T1000 (cell line): ENCODE measurements at regions not wholly inside any gene's neighbourhood (a gene's known extent, or its start where the extent isn't known, plus 50 kb on each side); places are given as distances from the start of the nearest gene placed in this dataset.

Experiments
- DNase-seq: peaks from one replicate; lab custom pipeline; 2025; ENCODE audit warnings: mixed read lengths; lab: John Stamatoyannopoulos, UW

DNA sequence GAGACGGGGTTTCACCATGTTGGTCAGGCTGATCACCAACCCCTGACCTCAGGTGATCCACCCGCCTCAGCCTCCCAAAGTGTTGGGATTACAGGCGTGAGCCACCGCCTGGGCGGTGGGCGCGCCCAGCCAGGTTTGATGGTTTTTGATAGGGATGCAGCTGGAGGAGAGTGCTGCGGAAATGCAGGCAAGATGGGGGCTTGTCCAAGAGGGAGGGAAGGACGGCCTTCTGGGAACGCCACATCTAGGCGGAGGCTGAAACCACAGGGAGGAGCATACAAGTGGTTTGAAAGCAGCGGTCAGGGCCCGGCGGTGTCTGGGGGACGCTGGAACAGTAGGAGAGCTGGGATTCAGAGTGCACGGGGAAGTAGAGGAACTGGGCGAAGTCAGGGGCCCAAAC is 134.6 kb downstream of the VRK1 start:
- DNase-seq = no peak

DNA sequence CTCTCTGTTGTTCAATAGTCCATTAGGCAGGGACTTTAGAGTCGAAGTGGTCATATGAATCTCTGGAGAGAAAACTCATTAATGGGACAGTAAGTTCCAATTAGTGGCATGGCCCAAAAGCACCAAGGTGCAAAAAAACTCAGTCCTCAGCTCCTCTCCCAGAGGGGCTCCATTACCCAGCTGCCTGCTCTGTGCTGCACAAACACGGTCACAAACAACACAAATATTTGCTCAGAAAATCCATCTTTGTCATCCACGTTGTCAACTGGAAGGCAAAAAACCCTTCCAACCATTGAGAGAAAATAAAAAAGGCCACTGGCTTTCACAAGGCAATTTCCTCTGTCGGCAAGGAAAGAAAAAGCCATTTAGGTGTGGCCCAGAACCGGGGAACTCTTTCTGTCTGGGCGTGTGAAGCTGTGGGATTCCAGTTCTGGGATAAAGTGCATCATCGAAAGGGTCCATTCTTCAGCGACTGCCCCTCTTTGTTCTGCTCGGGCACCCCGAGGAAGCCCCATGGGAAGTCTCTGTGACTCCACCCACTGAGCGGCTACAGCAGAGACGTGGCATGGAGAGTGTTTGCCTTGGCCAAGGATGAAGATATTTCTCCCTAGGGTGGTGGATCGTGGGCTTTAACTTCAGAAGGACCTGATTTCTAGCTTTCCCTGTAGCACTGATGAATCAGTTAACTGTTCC is 137.6 kb downstream of the VRK1 start:
- DNase-seq = no peak

DNA sequence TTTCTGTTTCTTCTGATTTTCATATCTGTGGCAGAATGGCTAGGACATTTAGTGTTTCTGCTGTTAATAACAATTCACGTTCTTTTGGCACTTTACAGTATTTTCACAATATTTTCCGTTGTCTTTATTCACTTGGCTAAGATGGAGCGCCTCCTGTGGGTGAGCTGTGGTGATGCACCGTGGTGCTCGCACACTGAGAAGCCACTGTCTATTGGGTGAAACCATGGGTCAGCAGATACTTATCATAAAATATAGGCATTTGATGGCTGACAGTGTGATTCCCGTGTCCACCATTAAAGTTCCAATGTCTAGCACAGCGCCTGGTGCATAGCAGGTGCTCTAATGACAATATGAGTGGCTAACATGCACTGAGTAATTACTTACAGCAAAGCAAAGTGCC is 141.8 kb downstream of the VRK1 start:
- DNase-seq = no peak

DNA sequence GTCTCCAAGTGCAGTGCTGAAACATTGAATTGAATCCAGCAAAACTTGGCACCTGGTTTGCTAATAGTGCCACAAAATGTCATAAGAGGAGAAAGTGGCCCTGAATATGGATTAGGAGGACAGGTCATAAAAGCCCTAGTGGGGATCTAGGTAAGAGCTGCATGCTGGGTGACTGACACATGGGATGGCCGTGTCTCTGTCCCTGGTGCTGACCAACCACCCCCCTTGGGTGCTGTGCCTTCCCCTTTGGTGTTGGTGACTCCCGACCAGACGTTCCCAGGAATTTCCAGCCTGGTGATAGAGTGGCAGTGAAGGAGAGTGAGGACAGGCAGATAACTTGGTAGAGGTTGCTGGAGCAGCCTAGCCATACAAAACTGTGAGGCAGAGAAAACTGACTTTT is 142.8 kb downstream of the VRK1 start:
- no peak for DNase-seq

DNA sequence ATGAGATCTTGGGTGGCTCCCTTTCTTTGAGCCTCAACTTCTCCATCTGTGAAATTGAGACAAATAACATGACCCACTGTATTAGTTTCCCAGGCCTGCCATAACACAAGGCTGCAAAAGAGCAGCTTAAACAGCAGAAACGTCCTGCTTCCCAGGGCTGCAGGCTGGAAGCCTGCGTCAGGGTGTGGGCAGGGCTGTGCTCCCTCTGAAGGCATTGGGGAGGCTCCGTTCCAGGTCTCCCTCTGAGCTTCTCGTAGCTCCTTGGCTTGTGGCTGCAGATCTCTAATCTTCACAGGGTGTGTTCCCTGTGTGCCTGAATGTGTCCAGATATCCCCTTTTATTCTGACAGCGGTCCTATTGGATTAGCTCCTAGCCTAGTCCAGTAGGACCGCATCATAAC is 147.1 kb downstream of the VRK1 start:
- no peak for DNase-seq

DNA sequence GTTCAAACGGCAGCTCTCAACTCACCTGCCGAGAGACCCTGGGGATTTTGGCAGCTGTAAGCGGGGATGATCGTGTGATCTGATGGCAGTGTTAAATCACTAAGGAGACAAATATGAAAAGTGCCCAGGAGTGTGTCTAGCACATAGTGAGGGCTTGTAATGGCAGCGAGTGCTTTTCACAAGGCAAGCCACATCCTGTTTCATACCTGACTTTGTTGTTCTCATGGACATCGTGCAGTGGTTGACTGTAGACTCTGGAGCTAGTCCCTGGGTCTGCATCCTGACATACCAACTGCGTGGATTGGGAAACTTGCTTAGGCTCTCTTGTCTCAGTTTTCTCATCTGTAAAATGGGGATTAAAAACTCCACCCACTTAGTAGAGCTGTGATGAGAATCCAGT is 148.5 kb downstream of the VRK1 start:
- DNase-seq = no peak

DNA sequence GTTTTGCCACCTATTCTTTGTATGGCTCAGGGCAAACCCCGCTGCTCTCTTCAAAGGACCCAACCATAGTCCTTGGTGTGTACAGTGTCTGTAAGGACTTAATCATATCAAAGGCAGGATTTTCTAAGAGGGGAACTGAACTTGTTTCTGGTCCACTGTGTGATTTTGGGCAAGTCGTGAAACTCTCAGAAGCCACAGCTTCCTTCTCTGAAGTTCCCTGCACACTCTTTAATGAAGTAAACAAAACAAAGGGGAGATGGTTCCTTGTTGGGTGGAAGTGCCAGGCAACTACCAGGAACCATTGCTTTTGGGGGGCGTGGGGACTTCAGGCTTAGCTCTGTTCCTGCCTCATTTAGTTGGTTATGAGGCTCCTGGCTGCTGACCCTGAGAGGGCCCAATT is 152.4 kb downstream of the VRK1 start:
- DNase-seq = no peak

DNA sequence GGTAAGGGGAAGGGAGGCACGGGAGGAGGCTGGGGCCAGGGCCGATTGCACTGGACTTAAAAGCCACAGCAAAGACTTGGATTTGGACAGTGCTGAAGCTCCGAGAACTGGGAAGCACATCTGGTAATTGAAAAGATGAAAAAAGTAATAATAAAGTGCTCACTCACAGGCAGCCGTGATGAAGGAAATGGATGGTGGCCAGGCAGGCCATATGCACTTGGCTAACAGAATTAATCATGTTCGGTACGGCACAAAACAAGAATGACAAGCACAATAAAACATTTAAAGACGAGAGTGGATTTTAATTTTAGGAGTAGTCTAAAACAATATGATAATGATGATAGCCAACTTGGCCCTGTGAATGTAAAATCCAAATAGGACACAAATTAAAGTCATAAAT is 154.3 kb downstream of the VRK1 start:
- DNase-seq = no peak

DNA sequence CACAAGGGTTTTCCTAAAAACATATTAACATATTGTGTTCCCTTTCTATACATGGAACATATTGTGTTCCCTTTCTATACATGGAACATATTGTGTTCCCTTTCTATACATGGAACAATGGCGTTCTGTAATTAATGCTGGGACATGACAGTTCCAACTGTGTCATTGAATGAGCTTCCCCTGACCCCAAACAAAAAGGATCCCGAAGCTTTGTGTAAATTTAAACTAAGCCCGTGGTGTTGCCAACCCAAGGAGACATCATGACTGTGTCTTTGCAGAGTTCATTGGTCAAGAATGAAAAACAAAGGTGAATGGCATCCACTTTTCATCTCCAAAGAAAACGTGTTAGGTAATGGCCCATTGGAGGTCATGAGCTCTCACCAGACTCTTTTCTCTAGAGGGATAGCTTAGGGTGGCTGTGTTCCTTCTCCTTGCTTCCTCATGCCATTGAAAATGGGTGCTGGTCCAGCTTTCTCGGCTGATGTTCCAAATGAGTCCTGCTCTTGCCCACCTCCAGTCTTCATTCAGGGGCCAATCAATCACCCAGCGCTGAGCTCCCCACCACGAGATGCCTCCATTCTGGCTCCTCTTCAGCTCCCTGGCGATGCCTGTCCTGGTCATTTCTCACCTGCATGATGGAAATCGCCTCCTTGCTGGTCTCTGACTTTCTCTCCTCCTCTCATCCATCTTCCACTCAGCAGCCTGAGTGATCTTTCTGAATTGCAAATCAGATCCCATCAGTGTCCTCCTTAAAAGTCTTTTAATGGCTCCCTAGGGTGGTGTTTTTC is 156.1 kb downstream of the VRK1 start:
- no peak for DNase-seq

DNA sequence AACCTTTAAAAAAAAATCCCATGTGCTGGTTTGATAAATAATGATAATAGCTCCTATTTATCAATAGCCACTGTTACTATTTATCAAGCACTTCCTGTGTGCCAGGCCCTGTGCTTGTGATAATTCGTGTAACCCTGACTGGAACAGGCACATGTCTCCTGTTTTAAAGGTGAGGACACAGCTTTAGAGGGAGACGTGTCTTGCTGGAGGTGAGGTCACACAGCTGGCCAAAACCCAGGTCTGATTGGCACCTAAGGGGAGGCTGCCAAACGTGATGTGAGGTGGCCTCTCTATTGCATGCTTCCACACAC is 156.6 kb downstream of the VRK1 start:
- DNase-seq = no peak

DNA sequence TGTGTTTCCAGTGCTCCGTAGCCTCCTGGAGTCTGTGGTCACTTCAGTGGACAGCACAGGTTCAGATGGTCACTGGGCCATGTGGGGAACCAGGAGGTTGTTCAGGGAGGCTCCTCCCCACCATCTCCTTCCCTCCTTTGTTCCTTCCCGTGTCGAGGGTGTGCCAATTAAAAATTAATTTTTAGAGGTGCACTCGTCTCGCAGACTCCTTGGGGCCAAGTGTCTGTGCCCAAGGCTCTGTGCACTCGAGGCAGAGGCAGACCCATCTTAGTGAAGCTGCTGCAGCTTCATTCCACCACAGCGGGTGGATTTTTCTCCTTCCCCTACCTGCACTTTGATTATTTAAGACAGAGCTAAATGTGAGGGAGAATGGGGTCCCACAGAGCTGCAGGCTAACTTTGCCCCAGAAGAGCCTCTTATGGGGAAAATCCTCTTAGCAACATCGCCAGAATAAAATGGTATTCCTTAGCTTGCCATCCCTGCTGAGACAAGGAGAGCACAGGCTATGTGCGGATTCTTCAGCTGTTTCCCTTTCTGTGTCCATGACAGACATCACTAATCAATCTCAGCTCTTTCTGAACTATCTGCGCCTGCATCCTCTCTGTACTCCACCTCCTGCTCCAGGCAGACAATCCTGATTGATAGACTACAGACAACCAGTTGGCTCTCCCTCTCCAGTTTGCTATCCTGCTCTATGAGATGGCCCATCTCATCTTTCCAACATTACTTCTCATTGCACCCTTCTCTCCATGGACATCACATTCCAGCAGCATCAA is 159.5 kb downstream of the VRK1 start:
- DNase-seq = no peak

DNA sequence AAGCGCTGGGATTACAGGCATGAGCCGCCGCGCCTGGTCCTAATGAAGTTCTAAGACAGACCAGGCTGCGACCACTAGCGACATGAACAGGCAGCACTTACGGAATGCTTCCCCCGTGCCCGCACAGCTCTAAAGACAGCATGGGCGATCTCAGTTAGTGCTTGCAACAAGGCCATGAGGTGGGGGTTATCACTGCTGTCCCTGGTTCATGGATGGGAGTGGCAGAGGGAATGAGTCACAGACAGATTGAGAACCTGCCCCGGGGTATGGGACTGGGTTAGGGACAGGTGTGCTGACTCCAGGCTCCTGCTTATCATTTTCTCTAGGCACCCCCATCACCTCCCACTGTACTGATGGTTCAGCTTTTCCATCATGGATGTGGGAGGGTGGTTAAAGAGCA is 160.9 kb downstream of the VRK1 start:
- DNase-seq = no peak

DNA sequence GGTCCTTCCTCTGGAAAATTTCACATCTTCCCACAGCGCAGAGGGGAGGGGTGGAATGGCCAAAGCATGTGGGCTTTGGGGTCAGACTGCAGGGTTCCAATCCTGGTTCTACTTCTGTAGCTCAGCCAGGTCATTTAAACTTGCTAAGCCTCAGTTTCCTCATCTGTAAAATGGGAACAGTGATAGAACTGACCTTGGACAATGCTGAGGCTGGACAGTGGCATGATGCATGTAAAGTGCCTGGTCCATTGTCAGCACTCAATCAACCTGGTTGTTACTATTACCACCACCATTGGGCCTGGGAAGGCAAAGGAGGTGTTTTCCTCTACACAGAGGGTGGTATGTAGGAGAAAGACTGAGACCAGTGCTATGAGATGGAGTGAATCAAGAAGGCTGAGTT is 162.8 kb downstream of the VRK1 start:
- DNase-seq = no peak

DNA sequence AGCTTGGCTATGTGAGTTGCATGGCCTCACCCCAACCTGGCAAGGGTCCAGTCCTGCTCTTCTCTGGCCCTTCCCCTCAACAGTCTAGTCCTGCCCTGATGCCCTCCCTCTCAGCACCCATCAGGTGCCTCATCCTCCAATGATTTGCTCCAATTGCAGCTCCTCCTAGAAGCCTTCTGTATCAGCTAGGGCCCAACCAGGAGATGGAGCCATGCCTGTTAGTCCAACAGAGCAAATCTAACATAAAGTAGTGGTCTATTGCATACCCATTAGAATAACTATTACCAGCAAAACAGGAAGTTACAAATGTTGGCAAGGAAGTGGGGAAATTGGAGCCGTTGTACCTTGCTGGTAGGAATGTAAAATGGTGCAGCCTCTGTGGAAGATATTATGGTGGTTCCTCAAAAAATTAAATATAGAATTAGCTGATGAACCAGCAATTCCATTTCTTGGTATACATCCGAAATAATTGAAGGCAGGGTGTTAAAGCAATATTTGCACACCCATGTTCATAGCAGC is 163.5 kb downstream of the VRK1 start:
- no peak for DNase-seq

DNA sequence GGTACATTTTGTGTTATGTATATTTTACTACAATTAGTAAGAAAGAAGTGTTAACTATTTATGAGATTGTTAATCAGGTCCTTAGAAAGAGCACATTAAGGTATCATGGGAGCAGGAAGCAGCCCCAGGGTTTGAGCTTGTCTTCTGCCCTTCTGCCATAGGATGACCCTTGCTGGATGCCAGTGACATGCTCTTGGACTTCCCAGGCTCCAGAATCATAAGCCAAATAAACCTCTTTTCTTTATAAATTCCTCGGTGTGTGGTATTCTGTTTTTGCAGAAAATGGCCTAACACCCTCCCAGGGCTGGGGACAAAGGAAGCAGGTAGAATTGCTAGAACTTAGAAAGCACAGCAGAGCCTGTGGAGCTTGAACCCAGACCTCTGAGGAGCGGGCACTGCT is 164.7 kb downstream of the VRK1 start:
- DNase-seq = no peak

DNA sequence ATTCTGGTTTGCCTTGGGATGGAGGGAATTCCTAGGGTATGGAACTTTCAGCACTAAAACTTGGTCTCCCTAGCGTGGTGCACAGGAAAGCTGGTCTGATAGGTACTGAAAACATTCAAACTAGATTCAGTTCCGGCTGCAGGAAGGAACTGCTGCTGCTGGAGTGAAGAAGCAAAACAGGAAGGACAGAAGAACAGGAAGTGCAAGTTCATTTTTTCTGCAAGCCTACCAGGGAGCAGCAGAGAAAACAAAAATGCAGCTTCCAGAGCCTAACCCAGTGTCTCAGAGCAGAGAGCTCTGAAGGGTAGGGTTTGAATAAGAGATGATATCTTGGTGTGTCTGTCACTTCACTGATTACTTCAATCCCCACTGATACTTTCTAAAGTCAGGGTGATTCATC is 165.2 kb downstream of the VRK1 start:
- no peak for DNase-seq

DNA sequence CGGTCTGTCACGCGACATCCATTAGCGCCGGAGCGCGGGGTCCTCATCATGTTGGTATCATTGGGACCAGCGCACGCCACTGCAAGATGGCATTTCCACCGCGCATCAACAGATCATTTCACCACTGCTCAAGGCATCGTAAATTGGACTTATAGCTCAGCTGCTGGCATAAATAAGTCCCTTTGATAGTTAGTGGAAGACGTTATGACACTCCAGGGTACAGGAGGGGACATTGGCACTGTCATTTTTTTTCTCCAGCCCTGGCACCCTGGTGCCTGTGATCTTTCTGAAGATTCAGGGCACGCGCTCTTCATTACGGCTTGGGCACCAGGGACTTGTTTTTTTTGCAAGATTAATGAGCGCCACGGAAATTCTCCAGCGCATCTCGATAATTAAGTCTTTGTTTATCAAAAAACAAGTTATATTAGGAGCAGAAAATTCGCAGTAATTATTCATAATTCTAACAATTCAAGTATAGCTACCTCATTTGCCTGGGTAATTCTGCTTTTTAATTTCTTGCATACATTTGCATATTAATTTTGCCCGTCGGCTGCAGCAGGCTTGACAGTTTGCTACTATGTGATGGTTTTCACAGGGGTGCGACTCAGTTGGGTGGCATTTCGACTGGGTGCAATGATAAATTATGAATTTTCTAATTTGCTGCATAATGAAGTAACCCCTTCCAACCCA is 167.7 kb downstream of the VRK1 start:
- DNase-seq = no peak

DNA sequence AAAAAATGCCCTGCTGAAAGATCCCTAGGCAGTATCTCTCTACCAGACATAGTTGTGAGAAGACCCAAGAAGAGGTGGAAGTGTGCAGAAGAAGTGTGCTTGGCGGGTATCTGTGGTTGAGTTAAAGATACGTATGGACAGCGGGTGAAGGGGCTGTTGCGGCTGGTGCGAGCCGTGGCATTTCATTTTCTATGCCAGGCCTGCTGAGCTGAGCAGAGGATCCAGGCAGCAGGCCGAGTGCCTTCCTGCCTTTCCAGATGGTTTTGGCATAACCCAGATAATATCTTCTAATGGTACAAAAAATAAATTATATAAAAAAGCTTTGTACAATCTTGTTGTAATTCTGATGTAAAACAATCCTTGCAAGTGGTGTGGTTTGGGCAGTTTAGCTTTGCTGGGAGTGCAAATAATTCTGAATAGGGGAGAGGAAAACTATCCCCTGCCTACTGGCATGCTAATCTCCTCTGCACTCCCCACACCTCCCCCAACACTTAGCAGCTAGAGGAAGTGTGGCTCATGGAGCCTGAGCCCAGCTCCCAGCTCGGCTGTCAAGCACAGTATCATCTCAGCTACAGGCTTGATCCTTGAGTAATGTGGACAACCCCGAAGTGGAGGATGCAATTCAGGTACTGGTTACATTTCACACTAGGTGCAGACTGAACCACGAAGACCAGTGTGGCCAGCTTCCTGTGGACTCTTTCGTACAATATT is 168.9 kb downstream of the VRK1 start:
- no peak for DNase-seq

DNA sequence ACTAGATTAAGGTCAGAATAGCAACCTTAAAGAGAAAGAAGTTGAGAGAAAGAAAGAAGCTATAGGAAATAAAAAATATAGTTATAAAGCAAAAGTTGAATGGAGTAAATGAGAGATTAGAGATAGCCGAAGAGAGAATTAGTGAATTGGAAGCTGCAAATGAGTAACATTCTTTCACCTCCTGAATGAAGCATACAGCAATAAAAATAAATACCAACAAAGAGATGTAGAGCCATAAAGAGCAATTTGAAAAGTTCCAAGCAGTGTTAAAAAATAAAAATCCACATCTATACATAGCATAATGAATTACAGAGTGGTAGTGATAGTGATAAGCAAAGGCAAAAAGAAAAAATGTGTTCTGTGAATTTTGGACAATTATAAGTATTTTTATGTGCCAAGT is 177.9 kb downstream of the VRK1 start:
- DNase-seq = no peak

DNA sequence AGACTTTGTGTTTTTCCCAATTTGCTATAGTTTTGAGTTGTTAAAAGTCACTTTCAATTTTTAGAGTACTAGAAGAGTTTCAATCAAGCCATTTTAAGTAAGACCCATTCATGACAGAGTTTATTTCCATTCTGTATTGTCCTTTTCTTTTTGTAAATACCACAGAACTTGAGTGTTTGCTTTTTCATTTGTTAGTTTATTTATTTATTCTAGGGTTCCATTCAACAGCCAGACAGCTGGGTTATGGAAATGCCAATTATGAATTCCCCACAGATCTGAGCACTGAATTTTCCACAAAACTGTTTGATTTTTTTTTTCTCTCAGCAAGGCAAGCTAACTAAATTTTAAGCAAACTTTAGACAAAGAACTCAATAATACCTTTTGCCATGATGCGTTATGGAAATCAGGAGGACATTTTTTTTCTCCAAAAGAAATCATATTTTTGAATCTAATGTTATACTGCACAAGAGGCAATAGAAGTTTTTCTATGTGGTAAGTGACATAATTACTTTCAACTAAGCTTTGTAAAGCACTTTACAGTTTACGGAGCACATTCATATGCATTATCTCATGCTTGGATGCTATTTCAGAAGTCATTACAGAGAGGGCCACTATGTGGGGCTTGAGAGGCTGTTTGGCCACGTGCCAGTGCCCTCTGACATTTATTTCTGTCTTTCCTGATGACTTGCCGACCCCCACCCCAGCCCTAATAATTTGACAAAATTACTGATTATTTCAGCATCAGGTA is 181.5 kb downstream of the VRK1 start:
- no peak for DNase-seq

DNA sequence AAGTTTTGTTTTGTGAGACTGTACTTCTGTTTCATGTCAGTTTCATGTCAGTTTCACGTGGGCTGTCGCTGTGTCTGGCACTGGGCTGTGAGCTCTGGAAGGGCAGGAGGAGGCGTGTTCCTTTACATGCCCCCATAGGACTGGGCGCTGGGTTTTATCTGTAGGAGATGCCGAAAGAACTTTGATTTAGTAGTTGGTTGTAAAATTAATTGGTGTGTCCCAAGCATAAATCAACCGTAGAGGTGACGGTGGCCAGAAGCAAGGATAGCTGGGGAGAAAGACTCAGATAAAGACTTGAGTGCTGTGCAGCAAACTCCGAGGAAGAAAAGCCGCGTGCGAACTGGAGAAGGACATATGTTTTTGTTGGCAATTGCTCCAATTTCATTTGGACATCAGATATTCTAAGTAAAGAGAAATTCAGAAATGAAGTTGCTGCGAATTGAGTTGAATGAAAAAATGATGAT is 182.5 kb downstream of the VRK1 start:
- DNase-seq = no peak
